ENCODE measurements at regions not wholly inside any gene's neighbourhood (a gene's known extent, or its start where the extent isn't known, plus 50 kb on each side); places are given as distances from the start of the nearest gene placed in this dataset.

GRCh38 chr7:81143856-81144255, 225.0 kb upstream of the SEMA3C start:
- TF ChIP-seq CTCF (optimal IDR thresholded peaks at IDR 0.05 in 1 of 3, IDR thresholded peaks at IDR 0.05 in 1 of 3, conservative IDR thresholded peaks at IDR 0.05 in 1 of 3; ENCODE audit: extremely low read depth in 1 of 3, insufficient read depth in 2 of 3, low read length in 3 of 3) (no peak), EZH2 (IDR thresholded peaks at IDR 0.05; ENCODE audit: low read length) (no peak)
